Adipose tissue (tissue), 3 donors: ENCODE measurements at regions not wholly inside any gene's neighbourhood (a gene's known extent, or its start where the extent isn't known, plus 50 kb on each side); places are given as distances from the start of the nearest gene placed in this dataset.

Experiments used
- H3K27ac ChIP-seq: one replicate; pipeline ENCODE4 v1.5.1; 2013; ENCODE audit warnings: low read depth, low read length
- WGBS, 3 donors: extraction: QIAGEN DNeasy Blood & Tissue Kit; methylation state at CpG; one replicate each; pipeline ENCODE4 v1.1.7; 2013; 5-methylcytosine and 5-hydroxymethylcytosine counted together
- donor health status: healthy with polysubstance abuse.
- donor health status: Bipolar disorder and iron deficiency.
- donor health status: healthy.

GRCh38 chr10:4576206-4576605 lies 249.8 kb upstream of the AKR1E2 start:
- H3K27ac ChIP-seq = no peak overlapping the region
- 75 to 88% (median 83%) methylated on average over 3 of the region's 3 CpGs for WGBS, 3 donors

GRCh38 chr10:4569151-4569550 lies 256.9 kb upstream of the AKR1E2 start:
- 29 to 65% (median 44%) methylated on average over 3 of the region's 3 CpGs for WGBS, 3 donors
- no peak overlapping the region for H3K27ac ChIP-seq

DNA sequence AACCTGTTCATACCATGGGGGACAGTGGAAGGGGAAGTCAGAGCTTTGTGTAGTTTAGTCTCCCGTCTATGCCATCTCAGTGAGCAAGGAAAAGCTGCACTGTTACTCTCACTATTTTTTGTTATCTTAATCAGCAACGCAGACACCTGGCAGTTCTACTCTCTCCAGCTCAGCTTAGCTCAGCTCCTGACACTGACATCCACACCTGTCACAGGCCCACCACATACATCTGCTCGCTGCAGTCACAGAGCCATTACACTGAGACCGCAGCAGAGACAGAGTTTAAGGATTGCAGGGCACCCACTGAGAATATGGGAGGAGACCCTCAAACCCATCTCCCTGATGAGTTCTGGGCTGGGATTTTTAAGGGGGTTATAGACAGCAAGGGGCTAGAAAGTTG lies 257.3 kb upstream of the AKR1E2 start:
- WGBS, 3 donors = 71 to 90% (median 89%) methylated on average over 4 of the region's 4 CpGs
- no peak overlapping the region for H3K27ac ChIP-seq

GRCh38 chr10:4568086-4568485 lies 257.9 kb upstream of the AKR1E2 start:
- H3K27ac ChIP-seq = no peak overlapping the region
- WGBS, 3 donors = 62 to 89% (median 79%) methylated on average over 1 of the region's 1 CpG

GRCh38 chr10:4567637-4568036 lies 258.4 kb upstream of the AKR1E2 start:
- H3K27ac ChIP-seq = no peak overlapping the region
- 84 to 100% (median 99%) methylated on average over 1 of the region's 1 CpG for WGBS, 3 donors

DNA sequence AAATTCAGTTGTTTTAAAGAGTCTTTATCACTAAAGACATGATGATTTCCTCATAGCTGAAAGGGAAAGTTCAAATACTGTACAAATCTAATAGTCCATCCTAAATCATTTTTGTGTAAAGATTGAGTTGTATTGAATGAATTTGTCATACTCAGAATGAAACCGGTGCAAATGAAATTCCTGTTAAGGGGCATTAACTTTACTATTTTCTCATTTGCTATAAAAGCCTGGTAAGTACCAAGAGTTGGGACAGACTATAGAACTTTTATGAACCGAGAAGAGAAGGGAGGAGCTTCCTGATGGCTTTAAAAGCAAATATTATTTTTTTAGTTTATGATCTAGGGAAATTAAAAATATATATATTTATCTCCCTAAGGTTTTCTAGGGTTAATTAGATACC lies 260.0 kb upstream of the AKR1E2 start:
- H3K27ac ChIP-seq = no peak overlapping the region

GRCh38 chr10:4561296-4561695 lies 264.7 kb upstream of the AKR1E2 start:
- H3K27ac ChIP-seq = no peak overlapping the region
- 79 to 94% (median 94%) methylated on average over 5 of the region's 5 CpGs for WGBS, 3 donors

More for the DNA sequence above, 260.0 kb upstream of the AKR1E2 start:
- 73 to 86% (median 78%) methylated on average over 2 of the region's 2 CpGs for WGBS, 3 donors

DNA sequence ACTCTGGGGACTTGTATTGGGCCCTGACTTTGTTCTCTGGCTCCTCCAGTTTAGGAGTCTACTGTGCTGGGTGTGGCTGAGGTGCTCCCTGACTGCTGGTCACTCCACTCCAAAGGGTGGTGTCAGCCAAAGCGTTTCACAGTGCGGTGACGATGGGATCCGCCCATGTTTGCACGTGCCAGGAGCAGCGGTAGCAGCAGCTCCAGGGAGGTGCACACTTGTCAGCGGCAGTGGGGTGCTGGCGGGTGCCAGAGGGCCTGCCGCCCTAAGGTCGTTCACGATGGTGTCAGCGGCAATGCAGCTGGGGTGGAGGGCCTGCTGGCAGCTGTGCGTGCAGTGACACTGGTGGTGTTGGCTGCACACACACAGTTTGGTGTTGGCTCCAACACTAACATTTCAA lies 268.5 kb upstream of the AKR1E2 start:
- H3K27ac ChIP-seq = no peak overlapping the region
- WGBS, 3 donors = 87 to 95% (median 95%) methylated on average over 13 of the region's 13 CpGs

DNA sequence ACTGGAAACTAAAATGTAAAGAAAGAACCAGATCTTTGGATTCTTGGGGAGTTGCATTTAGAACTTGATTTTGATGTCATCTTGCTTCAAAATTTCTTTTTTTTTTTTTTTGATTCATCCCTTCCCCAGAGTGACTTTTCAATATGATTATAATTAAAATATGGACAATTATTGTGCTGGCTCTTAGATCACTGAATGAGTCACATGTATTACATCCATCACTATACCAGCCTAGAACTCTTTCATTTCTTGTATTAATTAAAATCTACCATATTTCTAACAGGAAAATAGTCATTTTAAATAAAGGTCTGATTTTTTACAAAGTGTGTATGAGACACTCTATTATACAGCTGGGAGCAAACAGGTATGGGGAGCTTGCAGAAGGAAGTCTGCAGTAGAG lies 269.5 kb upstream of the AKR1E2 start:
- H3K27ac ChIP-seq = no peak overlapping the region

DNA sequence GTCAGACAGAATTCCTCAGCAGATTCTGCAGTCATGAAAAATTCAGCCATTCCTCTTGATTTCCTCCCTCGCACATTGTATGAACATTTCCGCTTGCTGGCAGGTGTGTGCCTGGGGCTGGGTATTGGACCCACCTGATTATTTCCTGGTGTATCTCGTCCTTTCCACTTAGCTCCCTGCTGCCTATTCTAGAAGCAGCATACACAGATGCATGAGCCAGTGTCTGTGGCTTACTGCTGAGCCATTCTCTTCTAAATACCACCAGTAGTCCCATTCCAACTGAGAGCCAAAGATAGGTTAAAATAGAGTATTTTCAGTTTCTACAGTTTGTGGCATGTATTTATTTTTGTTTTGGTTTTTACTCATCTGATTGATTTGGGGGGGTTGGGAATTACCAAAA lies 270.1 kb upstream of the AKR1E2 start:
- WGBS, 3 donors = 72 to 93% (median 89%) methylated on average over 3 of the region's 3 CpGs
- H3K27ac ChIP-seq = no peak overlapping the region

GRCh38 chr10:4549139-4549653 lies 276.8 kb upstream of the AKR1E2 start:
- WGBS, 3 donors = 63 to 87% (median 73%) methylated on average over 2 of the region's 2 CpGs
- no peak overlapping the region for H3K27ac ChIP-seq

DNA sequence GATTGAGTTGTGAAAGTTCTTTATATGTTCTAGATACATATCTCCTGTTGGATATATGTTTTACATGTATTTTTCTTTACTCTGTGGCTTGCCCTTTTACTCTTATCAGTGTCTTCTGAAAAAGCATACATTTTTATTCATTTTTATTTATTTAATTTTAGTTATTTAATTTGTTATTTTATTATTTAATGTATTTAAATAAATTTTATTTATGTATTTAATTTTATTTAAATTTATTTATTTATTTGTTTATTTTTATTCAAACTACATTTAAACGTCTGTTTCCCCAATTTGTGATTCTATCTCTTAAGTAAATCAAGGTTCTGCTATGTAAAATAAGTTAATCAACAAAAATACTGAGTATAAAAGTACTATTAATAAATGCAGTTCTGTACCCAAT lies 279.1 kb upstream of the AKR1E2 start:
- 63 to 91% (median 90%) methylated on average over 1 of the region's 1 CpG for WGBS, 3 donors
- no peak overlapping the region for H3K27ac ChIP-seq

DNA sequence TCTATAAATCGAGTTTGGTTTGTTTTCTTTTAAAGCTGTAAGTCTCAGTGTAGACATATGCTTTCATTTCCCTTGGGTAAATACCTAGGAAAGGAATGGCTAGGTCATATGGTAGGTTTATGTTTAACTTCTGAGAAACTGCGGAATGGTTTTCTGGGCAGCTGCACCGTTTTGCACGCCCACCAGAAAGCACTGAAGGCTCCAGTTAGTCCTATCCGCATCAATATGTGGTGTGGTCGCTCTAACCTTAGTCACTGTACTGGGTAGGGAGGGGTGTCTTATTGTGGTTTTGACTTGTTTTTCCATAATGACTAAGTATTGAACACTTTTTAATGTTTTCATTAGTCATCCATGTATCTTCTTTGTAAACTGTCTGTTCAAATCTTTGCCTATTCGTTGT lies 279.5 kb upstream of the AKR1E2 start:
- 50 to 94% (median 87%) methylated on average over 7 of the region's 7 CpGs for WGBS, 3 donors
- no peak overlapping the region for H3K27ac ChIP-seq

GRCh38 chr10:4545062-4545461 lies 280.9 kb upstream of the AKR1E2 start:
- 46 to 58% (median 47%) methylated on average over 7 of the region's 7 CpGs for WGBS, 3 donors
- H3K27ac ChIP-seq = no peak overlapping the region

GRCh38 chr10:4543938-4544533 lies 282.0 kb upstream of the AKR1E2 start:
- 55 to 70% (median 63%) methylated on average over 7 of the region's 7 CpGs for WGBS, 3 donors

GRCh38 chr10:4541292-4541691 lies 284.7 kb upstream of the AKR1E2 start:
- H3K27ac ChIP-seq = no peak overlapping the region

More at GRCh38 chr10:4543938-4544533, 282.0 kb upstream of the AKR1E2 start:
- H3K27ac ChIP-seq = no peak overlapping the region

- H3K27ac ChIP-seq = no peak overlapping the region
- 77 to 90% (median 89%) methylated on average over 4 of the region's 4 CpGs for WGBS, 3 donors
Measured at GRCh38 chr10:4538016-4538415, 288.0 kb upstream of the AKR1E2 start.

DNA sequence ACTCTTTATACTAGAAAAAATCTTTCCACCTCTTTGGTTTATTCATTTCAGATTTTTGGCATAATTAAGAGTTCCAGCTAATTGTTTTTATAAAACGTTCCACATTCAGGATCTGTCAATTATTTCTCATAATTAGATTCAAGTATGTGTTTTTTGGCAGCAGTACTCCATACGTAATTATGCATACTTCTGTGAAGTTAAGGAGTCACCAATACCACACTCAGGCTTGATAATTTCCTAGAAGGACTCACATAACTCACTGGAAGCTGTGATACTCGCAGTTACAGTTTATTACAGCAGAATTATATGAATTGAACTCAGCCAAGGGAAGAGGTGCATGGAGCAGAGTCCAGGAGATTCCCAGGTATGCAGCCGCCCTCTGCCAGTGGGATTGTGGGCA lies 290.5 kb upstream of the AKR1E2 start:
- H3K27ac ChIP-seq = no peak overlapping the region
- 57 to 84% (median 82%) methylated on average over 4 of the region's 4 CpGs for WGBS, 3 donors

DNA sequence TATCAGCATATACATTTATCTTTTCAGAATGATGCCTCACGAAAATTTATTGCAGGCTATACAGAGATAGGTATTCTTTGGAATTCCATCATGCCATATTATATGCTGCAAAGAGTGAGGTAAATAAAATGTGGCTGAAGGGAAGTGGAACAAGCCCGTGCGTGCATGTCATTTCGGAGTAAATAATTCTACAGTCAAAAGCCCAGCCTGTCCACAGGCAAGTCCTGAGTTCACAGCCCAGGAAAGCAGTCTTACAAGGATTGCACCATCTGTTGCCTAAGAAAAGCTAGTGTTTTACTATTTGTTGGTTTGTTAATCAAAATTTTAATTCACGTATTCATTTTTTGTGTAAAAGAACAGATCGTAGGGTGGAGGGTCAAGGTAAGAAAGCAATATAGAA lies 292.4 kb upstream of the AKR1E2 start:
- H3K27ac ChIP-seq = no peak overlapping the region
- WGBS, 3 donors = 73 to 89% (median 82%) methylated on average over 6 of the region's 6 CpGs

- H3K27ac ChIP-seq = no peak overlapping the region
- WGBS, 3 donors = 49 to 63% (median 59%) methylated on average over 1 of the region's 1 CpG
Measured at GRCh38 chr10:4532976-4533375, 293.0 kb upstream of the AKR1E2 start.

DNA sequence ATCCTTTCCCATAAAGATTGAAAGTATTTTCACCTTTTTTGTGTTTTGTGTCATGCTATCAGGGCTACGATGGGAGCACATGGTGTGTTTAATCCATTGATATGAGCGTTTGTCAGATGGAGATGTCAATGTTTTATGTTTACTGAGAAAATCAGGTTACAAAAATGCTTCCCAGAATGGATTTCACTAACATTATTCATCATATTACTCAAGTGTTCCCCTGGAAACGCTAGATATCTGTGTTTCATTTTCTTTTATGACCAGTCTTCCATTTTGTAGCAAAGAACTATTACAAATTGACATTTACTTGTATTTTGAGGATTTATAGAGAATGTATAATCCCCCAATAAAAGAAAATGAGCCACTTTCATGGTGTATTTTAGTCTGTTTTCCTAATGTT lies 293.5 kb upstream of the AKR1E2 start:
- no peak overlapping the region for H3K27ac ChIP-seq
- WGBS, 3 donors = 46 to 63% (median 58%) methylated on average over 3 of the region's 3 CpGs
